ENCODE measurements at regions not wholly inside any gene's neighbourhood (a gene's known extent, or its start where the extent isn't known, plus 50 kb on each side); places are given as distances from the start of the nearest gene placed in this dataset.

DNA sequence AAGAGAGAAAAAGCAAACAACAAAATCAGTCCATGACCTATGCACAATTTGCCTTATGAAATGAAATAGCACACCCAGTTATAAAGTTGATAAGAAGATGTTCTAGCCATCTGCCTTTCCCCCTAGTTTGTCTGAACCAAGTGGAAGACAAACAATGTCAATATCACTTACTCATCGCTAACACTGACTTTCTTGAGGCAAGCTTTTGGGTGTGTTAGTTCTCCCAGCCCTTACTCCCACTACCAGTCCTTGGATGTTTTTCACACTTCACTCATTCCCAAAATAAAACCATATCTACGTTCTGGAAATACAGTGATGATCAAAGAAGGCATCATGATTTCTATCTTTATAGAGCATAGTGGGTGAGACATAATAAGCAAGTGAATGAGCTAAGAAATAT, 393.8 kb downstream of the PCDH20 start:
- DNase-seq: no peak

DNA sequence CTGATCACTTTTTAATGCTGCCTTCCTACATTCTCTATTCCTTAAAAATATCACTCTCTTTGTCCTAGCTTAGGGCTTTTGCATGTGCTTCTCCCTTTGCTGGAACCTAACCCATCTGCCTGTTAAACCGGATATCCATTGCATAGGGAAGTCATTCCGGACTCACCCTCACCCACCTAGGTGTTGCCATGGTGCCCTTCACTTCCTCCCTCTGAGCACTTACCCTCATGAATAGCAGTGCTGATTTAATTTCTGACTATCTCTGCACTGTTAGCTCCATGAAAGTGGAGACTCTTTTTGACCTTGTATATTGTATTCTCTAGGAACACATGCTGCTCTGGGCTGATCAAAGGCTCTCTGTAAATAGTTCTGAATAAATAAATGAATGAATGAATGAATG, 401.9 kb downstream of the PCDH20 start:
- DNase-seq: no peak

DNA sequence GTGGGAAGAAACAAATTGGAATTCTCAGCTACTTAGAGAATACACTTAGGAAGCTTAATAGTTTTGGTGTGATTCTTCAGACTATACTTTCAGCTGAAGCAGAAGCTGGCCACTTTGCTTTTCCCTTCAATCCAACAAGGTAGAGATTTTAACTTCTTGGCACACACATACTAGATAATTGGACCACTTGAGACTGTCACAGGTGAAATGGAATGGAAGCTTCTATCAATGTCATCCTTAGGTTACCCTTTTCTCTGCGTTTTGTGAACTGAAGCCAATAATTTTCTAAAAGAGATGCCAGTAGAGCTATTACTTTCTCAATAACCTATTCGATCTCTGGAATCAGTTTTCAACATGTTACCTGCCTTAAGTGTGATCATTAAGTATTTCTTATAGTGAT, 405.3 kb downstream of the PCDH20 start:
- DNase-seq: no peak

DNA sequence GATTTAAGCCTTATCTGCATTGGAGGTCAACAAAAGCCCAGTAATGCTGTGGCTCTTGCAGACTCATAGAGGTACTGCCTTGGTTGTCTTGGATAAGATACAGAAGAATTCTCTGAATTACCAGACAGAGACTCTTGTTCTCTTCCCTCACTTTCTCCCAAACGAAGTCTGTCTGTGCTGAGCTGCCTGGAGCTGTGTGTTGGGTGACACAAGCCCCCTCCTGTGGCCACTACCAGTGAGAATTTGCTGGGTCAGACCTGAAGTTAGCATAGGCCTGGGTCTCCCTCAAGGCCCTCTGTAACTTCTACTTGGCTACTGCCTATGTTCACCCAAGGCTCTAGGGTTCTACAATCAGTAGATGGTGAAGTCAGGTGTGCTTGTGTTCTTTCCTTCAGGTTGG, 413.0 kb downstream of the PCDH20 start:
- no peak for DNase-seq

DNA sequence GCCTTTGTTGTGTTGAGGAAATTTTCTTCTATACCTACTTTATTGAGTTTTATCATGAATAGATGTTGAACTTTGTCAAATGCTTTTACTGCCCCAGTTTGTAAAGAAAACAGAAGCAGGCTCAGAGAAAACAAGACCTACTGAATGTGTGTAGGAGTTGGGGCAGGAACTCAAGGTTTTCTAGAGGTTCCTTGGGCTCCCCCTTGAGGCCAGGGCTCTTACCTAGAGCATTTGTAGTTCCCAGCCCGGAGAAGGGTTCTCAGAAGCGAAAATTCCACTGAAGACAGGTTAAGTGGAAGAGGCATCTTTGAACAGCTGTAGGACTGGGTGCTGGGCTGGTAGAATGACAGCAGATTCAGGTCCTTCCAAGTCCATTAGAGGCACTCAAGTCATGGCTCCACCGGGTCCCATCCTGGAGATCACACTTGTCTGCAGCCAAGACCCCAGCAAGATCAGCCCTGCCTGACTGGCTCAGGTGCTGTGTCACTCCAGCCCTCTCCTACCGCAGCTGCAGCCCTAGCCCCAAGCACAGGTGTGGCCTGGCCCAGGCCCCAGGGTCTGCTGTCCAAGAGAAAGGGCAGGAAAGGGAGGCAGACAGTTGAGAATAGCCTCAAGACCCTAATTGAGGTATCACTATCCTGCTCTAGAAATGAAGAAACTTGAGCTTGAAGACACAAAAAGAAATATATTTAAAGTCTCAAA, 425.5 kb downstream of the PCDH20 start:
- DNase-seq: no peak

DNA sequence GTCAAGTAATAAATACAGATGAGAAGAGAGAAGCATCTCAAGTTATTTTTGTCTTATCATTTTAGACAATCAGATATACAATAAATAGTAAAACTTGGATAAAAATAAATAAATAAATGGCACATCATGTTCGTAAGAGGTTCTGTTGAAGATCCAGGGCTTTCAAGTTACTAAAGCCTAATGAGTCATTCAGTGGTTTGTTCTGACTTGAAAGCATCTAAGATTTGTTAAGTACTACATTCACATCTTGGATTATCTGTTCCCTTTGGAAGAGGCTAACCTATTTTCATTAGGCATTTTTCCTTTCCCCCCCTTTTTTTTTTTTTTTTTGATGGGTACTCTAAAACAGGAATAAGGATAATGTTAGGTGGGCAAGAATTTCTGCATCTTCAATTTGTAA, 429.3 kb downstream of the PCDH20 start:
- no peak for DNase-seq

DNA sequence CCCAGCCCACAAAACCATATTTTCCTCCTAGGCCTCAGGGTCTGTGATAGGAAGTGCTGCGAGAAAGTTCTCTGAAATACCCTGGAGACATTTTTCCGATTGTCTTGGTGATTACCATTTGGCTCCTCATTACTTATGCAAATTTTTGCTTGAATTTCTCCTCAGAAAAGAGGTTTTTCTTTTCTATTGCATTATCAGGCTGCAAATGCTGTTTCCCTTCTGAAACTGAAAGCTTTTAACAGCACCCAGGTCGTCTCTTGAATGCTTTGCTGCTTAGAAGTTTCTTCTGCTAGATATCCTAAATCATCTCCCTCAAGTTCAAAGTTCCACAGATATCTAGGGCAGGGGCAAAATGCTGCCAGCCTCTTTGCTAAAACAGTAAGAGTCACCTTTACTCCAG, 434.2 kb downstream of the PCDH20 start:
- no peak for DNase-seq

DNA sequence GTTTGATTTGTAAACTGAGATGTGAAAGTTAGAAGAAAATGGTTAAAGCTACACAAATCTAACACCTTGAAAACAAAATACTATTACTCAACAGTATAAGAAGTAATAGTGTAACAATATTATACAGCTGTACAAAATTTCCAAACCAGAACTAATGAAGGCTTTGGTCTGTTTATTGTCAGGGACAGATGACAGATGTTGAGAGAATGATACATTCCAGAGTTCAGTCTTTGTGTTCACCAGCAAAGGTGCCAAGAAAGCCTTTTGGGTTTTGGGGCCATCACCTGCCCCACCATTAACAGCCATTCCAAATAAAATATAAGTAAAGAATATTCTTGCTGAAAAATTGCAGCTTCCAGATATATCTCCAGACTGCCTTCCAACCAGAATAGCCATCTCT, 439.3 kb downstream of the PCDH20 start:
- DNase-seq: no peak

DNA sequence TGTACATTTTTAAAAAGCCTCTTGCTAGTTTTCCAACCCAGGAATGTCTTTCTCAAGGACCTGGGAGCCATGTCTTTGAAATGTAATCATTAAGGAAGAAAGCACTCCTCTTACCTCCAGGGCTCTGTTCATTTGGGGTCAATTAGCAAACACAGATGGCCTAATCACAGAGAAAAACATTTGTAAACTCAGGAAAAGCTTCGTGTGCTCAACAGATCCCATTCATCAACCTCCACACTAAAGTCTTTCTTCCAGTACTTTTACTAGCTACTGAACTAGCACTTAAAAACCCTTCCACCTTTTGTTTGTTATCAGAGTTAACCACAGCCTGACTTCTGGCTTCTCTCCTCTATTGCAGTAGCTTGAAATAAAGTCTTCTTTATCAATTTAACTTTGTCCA, 441.4 kb downstream of the PCDH20 start:
- no peak for DNase-seq

DNA sequence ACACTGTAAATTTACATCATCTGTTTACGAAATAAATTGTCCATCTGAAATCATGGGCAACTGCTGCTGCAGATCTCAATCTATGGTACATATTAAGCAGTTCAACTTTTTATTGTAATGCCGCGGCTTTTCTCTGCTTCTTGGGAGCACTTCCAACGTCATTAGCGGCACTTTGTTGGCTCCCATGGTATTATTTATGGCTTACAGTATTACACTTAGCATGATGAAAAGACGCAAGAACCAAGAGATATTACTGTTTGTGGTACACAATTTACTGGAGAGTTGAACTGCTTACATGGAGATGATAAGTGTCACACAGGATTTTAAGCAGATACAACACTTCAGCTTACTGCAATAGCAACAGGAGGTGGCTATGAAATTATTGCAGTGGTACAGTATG, 442.1 kb downstream of the PCDH20 start:
- no peak for DNase-seq

DNA sequence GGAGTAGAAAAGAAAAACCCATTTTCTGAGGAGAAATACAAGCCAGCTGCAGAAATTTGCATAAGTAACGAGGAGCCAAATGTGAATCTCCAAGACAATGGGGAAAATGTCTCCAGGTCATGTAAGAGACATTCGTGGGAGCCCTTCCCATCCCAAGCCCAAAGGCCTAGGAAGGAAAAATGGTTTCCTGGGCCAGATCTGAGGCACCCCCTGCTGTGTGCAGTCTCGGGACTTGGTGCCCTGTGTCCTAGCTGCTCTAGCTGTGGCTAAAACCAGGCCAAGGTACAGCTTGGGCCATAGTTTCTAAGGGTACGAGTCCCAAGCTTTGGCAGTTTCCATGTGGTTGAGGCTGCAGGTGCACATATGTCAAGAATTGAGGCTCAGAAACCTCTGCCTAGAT, 444.9 kb downstream of the PCDH20 start:
- no peak for DNase-seq

DNA sequence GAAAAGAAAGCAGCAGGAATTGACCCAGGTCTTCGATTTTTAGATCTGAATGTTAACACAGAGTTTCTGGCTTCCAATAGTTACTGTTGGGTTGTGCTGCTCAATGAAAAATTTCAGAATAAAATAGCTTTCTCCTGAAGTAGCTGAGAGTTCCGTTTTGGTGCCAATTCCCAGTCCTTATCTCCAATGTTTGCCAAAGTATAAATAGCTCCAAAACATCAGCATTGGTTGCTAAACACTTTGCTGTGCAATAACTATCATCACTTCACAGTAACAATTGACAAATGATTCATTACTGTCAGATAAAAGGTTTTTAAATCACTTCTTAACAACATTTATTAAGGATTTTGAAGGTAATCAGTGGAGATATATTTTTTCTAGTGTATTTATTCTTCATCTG, 446.0 kb downstream of the PCDH20 start:
- no peak for DNase-seq

DNA sequence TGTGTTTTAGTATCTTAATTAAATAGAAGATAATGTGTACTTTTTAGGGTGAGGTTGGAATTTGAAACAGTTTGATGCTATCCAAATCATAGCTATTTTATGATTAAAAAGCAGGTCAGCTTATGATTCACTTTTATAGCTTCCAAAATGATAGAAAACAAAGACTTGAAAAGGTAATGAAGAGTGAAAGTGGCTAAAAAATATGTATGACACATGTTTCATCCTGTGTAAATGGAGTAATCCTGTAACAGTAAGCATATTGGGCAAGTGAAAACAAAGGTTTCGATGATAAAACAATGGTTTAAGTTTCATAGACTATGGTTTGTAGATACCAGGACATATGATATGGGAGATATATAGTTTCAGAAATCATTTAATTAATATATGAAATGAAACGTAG, 456.2 kb downstream of the PCDH20 start:
- no peak for DNase-seq

DNA sequence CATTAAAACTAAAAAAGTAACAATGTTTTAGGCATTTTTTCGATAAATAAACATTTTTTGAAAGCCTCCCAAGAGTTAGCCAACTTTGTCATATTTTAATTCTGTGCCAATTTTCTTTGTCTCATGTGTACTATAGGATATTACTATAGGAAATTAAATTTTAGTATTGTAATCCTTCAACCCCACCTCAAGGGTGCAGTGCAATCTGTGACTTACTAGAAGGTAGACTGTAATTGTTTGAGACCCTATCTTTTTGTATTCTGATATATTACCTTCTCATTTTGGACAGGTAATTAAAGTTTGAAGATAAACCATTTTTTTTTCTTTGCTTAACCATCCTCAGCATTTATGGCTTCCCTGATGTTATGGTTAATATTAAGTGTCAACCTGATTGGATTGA, 457.8 kb downstream of the PCDH20 start:
- DNase-seq: no peak

DNA sequence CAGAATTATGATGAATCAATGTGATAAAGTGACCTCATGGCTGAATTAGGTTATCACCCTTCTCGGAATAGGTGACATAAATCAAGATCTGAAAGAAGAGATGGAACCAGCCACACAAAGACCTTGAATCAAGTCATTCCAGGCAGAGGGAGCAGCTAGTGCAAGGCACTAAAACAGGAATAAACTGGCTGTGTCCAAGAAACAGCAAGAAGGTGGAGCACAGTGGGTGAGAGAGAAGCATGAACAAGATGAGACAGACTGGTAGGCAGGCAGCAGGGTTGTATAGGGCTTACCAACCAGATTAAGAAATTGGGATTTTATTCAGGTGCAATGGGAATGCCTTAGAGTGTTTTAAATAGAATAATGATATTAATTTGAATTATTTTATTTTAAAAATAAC, 470.3 kb downstream of the PCDH20 start:
- DNase-seq: no peak

DNA sequence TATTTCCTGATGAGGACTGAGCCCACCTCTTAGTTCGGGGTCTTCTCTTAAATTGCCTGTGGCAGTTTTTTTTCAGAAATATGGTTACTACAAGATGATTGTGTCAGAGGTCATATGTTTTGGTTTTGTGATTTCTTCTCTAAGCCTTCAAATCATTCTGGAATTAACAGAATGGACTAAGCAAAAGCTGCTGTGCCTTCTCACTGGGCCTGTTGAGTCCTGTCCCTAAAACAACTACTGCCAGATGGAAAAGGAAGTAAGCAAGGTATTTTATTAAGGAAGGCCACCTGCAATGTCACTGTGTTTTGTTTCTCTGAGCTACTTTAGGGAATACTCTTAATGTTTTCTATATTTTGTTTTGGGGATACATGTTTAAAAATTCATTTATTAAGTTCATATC, 470.8 kb downstream of the PCDH20 start:
- no peak for DNase-seq

DNA sequence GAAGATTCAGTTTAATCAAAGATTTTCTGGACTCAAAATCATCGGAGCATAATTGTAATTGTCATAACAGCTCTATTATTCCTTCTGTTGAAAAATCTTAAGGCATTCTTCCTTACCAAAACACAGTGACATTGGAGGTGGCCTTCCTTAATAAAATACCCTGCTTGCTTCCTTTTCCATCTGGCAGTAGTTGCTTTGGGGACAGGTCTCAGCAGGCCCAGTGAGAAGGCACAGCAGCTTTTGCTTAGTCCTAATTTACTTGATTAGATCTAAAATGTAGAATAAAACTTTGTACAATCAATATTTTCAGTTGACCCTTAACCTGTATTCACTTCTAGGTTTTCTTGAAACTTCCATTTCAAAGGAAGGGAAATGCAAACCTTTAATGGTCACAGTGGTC, 471.6 kb downstream of the PCDH20 start:
- DNase-seq: no peak

DNA sequence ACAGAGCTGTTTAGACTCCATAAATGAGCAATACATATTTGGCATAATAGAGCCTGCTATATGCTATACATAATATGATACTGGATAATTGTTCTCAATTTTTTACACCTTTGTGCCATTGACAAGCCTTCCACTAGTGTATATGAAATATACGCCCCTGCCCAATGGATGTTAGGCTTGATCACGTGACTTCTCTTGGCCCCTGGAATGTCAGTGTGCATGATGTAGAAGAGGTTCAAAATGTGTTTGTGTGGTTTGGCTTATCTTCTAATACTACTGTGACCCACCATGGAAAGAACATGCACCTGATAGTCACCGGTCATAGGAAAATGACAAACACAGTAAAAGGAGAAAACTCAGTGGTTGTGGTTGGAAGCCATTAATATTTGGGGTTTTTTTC, 479.4 kb downstream of the PCDH20 start:
- DNase-seq: no peak

DNA sequence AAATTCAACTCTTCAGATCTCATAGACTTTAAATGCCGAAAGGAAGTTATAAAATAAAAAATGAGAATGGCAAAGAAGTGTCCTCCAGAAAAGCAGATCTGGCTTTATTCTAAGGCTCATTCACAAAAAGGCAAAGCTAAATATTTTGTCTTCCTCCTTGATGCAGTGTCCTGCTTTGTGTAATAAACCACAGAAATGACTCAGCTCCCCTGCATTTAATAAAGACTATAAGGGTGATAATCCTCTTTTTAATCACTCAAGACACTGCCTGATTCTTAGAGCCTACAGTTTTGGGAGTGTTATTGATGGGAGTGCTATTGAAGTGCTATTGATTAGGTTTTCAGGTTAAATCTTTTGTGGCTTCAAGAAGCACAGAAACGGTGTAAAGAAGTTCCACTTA, 482.0 kb downstream of the PCDH20 start:
- no peak for DNase-seq

DNA sequence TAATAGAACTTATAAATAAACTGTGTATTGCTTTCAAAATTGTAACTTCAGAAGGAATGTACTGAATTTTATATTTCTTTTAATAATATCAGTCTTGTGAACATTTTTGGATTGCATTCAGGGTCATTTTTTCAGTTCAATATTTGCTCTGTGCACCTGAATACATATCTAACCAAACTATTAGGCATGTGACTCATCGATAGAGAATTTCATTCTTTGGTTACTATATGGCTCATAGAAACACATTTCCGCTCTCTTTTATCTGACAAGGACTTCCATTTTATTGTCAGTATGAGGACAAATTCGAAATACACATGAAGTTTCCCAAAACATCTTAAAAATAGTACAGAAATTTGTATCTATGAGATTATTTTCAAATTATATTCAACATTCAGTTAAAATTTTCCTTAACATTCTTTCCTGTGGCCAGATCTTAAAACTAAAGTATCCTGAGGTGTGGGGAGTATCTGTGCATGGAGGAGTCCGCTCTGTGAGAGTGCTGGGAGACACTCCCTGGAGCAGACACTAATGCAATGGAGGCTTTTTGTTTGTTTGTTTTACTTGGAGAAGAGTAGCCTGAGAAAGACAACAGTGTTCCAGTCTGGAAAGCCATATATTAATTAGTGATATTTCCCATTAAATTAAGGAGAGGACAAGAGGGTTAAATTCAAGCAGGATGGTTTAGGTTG, 483.6 kb downstream of the PCDH20 start:
- no peak for DNase-seq

DNA sequence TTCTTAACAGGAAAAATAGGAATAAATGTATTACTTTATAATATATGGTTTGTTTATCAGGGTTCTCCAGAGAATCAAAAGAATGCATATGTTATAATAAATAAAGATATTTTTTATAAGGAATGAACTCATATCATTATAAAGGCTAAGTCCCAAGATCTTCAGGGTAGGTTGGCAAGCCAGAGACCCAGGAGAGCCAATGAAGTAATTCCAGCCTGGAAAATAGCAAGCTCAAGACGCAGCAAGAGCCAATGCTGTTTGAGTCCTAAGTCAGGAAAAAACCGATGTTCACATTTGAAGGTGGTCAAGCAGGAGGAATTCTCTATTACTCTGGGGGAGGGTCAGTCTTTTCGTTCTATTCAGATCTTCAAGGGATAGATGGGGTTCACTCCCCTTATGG, 490.0 kb downstream of the PCDH20 start:
- peak; percentile 30 for DNase-seq

DNA sequence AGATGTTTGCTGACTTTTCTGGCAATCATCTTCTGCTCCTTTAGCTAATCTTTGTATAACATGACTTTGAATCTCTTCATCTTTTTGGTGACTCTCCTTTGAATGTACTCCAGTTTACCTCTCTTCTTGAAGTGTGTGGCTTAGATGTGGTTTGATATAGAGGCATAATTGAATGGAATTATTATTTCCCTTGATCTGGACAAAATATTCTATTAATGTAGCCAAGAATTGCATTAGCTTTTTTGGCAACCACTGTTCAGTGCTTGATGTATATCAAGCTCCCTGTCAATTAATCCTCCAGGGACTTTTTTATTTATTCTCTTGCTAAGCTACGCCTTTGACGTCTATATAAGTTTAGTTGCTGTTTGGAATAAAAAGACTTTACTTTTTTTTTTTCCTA, 490.8 kb downstream of the PCDH20 start:
- no peak for DNase-seq

DNA sequence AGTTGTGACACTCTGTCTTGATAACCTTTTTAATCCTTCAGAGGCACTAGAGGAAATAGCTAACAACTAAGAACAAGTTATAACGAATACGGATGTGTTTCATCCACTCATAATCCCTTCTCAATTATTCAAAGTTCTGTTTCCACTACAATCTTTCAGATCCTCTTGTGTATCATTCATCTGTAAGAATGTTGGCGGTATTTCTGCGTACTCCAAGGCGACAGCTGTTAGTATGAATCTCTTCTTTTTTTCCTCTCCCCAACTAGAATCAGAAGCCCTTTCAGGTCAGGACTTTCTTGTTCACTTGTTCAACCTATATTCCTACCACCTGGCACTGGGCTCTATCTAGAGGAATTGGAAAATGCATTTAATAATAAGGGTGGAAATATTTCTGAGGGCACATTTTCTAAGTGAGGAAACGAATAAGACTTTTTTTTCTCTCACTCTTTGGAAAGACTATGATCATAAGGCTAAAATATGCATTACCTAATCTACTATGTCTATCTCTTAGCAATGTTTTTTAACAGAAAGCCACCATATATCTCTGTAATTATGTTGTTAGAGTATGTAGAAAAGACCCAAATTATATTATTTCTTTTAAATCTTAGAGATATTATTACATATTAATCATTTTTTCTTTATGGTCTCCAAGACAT, 492.9 kb downstream of the PCDH20 start:
- DNase-seq: no peak

DNA sequence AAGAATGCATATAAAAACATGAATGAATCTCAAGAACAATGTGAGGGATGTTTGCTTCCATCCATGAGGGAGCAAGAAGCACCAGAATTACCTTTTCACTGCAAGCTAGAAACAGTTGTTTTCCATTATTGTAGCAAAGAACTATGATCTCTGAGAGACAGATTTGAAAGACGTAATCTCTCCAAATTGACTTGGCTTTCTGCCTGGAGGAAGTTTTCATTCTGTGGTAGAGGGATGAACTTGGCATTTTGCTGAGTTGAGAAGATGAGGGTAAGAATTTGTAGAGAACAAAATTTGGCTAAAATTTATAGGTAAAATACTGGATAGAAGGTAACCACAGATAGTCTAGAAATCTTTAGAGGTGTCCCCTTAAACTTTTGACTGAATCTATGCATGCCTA, 496.8 kb downstream of the TDRD3 start:
- DNase-seq: no peak

DNA sequence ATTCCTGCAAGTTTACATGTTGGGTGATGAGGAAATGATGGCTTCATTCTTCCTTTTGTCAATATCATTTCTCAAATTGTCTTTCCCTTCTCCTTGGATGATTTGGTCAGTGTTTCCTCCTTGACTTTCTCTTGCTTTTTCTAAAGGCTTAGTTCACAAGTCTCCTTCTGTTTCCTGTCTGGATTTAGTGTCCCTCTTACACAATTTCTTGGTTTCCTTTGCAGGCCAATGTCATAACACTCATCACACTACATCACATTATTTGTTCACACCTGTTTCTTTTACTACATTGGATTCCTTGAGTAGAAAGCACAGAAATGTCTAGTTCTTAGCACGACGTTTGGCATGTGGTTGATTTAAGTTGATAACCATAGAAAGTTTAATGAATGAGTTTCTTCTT, 490.7 kb downstream of the TDRD3 start:
- no peak for DNase-seq

Data from right hindlimb (tissue), 1 donor.